Transverse colon (tissue), 4 donors: ENCODE measurements at regions not wholly inside any gene's neighbourhood (a gene's known extent, or its start where the extent isn't known, plus 50 kb on each side); places are given as distances from the start of the nearest gene placed in this dataset.
"Not testable (repeated sequence)": the region's sequence is repeated elsewhere in the genome, so short reads cannot be mapped to it uniquely, and the experiment has no call there.

Source experiments
- DNase-seq: peaks from one replicate; pipeline ENCODE4 v3.0.0-alpha.2; 2019
- H3K27ac ChIP-seq, 4 donors: fragments of 200-600 bp; sonication (generic); 2 replicates each; pipeline ENCODE4 v1.5.1; 2016 to 2018; ENCODE audit warnings: inconsistent platforms in 4 of 4
- H3K27me3 ChIP-seq: fragments of 200-600 bp; sonication (generic); 2 replicates; pipeline ENCODE4 v1.5.1; 2017; ENCODE audit warnings: inconsistent platforms
- H3K36me3 ChIP-seq, 4 donors: fragments of 200-600 bp; sonication (generic); 2 replicates each; pipeline ENCODE4 v1.5.1; 2017 to 2019; ENCODE audit warnings: inconsistent platforms in 4 of 4
- H3K4me1 ChIP-seq, 4 donors: fragments of 200-600 bp; sonication (generic); 2 replicates each; pipeline ENCODE4 v1.5.1; 2017 to 2020; ENCODE audit warnings: inconsistent platforms in 4 of 4
- H3K4me3 ChIP-seq, 4 donors: fragments of 200-600 bp; sonication (generic); 1 replicate in 1 of 4; 2 replicates in 3 of 4; pipeline versions ENCODE4 v1.5.1 to v1.6.1; 2017 to 2019; ENCODE audit warnings: inconsistent platforms in 4 of 4
- H3K9me3 ChIP-seq, 2 donors: fragments of 200-600 bp; sonication (generic); 2 replicates each; pipeline ENCODE4 v1.5.1; 2017 to 2019; ENCODE audit warnings: inconsistent platforms in 2 of 2
- EP300 ChIP-seq: sonication (generic); formaldehyde crosslinking; IDR thresholded peaks from one replicate; pipeline ENCODE4 v1.6.1; 2017; ENCODE audit warnings: antibody characterized with exemption, low read depth
- POLR2A ChIP-seq: fragments of 450-650 bp; IDR thresholded peaks from one replicate; pipeline ENCODE4 v1.6.1; 2016; ENCODE audit warnings: antibody characterized with exemption, mild to moderate bottlenecking, moderate library complexity
- POLR2AphosphoS5 ChIP-seq, 3 donors: sonication (generic); formaldehyde crosslinking; IDR thresholded peaks; one replicate each; pipeline ENCODE4 v1.6.1; 2016; ENCODE audit warnings: antibody characterized with exemption in 3 of 3
- WGBS, 2 donors: methylation state at CpG; one replicate each; pipeline ENCODE4 v1.1.5; 2018; ENCODE audit warnings: low coverage in 1 of 2; 5-methylcytosine and 5-hydroxymethylcytosine counted together
- in situ Hi-C, 4 donors: fragments of 200-750 bp; cut with MboI; loops; one replicate each; pipeline versions ENCODE4 v1.15.0 to v1.15.1; 2017; ENCODE audit warnings: low sequenced_read_pairs in 3 of 4, low pct_ligation_motif_present in 1 of 4, low pct_unique_long_range_greater_than_20kb in 1 of 4
- intact Hi-C: fragments of 100-400 bp; cut with DNase I; formaldehyde crosslinking; loops from one replicate; pipeline ENCODE4 v1.15.1; 2023; ENCODE audit warnings: low total_unique reads
- TF ChIP-seq, protein P1 (sequence below), 5 experiments: fragments of 200-600 bp in 3 of 5; fragments of 450-650 bp in 2 of 5; sonication (generic) in 3 of 5; IDR thresholded peaks; 1 replicate in 2 of 5; 2 replicates in 3 of 5; pipeline ENCODE4 v1.5.1; 2016 to 2017; ENCODE audit warnings: antibody characterized with exemption in 5 of 5, inconsistent platforms in 3 of 5, mild to moderate bottlenecking in 2 of 5, moderate library complexity in 1 of 5

DNA sequence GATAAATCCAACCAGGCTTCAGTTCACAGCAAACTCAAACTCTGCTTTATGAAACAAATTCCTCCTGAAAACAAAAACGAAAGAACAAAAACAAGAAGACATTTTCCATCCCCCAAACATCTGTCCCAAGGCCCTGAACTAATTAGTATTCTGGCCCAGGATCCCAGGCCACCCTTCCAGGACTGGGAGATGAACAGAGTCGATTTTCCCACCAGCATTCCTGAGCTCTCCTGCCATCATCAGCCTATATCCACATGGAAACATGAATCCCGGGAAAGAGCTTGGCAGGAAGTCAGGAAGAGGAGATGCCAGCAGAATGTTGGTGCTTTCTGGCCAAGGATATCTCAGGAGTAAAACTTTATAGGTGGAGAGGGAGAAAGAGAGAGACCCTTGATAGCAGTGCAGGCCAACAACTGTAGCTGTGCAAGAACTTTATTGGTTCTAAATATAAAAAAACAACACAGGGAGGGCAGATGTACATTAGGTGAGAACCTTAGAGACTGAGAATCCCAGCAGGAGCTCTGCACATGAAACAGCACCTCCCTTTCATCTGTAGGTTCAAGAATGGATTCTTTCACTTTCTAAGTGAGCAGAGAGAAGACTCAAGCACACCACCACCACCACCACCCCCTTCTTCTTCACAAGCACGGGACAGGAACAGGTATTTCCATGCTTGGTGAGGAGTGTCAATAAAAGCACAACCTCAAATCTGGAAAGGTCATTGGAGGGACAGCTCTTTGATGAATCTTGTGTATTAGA, 190.7 kb upstream of the TAS2R1 start:
- H3K27me3 ChIP-seq: no peaks in the 10 kb centered on the region
- no peaks in the 10 kb centered on the region for H3K9me3 ChIP-seq
- H3K36me3 ChIP-seq: no peaks in the 10 kb centered on the region
- DNase-seq: no peak
- H3K27ac ChIP-seq: no peak overlapping the region
- WGBS, 2 donors: 35 to 60% methylated on average over 1 to 4 of the region's 4 CpGs
- H3K4me3 ChIP-seq: no peak overlapping the region
- H3K4me1 ChIP-seq: no peaks in the 10 kb centered on the region
- in situ Hi-C loops (no loop called here), intact Hi-C loops (no loop called here)
- no peak for TF ChIP-seq POLR2A
- TF ChIP-seq POLR2AphosphoS5 (IDR thresholded peaks at IDR 0.05): no peak

DNA sequence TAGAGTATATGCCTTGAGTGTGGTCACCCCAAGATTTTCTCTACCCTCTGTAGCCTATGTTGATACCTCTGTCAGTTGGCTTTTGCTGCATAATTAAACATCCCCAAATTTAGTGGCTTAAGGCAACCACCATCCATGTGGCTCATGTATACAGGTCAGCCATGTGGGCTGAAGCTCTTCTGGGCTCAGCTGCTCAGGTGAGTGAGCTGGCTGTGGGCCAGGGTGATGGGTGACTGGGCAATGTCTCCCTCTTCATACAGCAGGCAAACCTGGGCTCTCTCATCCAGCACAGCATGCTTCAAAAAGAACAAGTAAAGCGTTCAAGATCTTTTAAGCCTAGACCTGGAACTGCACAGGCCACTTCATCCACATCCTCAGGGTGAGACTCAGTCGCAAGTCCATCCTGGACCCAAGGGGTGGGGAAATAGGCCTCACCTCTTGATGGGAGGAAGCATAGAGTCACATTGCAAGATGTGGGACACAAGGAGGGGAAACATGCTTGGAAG, 188.2 kb upstream of the TAS2R1 start:
- H3K9me3 ChIP-seq: no peaks in the 10 kb centered on the region
- in situ Hi-C loops: no loop called here
- whole genome bisulfite sequencing, 2 donors: 97% methylated on average over 2 of the region's 2 CpGs; no CpG with 5 or more reads in 1 of the 2 donors
- H3K4me1 ChIP-seq: no peaks in the 10 kb centered on the region
- intact Hi-C loops: no loop called here
- no peaks in the 10 kb centered on the region for H3K36me3 ChIP-seq
- TF ChIP-seq EP300 (no peak), POLR2AphosphoS5 (IDR thresholded peaks at IDR 0.05) (no peak), POLR2A (no peak)
- TF ChIP-seq, protein P1, sequence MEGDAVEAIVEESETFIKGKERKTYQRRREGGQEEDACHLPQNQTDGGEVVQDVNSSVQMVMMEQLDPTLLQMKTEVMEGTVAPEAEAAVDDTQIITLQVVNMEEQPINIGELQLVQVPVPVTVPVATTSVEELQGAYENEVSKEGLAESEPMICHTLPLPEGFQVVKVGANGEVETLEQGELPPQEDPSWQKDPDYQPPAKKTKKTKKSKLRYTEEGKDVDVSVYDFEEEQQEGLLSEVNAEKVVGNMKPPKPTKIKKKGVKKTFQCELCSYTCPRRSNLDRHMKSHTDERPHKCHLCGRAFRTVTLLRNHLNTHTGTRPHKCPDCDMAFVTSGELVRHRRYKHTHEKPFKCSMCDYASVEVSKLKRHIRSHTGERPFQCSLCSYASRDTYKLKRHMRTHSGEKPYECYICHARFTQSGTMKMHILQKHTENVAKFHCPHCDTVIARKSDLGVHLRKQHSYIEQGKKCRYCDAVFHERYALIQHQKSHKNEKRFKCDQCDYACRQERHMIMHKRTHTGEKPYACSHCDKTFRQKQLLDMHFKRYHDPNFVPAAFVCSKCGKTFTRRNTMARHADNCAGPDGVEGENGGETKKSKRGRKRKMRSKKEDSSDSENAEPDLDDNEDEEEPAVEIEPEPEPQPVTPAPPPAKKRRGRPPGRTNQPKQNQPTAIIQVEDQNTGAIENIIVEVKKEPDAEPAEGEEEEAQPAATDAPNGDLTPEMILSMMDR (IDR thresholded peaks at IDR 0.05): no peak
- no peaks in the 10 kb centered on the region for H3K27me3 ChIP-seq
- no peak overlapping the region for H3K27ac ChIP-seq
- no peak overlapping the region for H3K4me3 ChIP-seq
- no peak for DNase-seq

DNA sequence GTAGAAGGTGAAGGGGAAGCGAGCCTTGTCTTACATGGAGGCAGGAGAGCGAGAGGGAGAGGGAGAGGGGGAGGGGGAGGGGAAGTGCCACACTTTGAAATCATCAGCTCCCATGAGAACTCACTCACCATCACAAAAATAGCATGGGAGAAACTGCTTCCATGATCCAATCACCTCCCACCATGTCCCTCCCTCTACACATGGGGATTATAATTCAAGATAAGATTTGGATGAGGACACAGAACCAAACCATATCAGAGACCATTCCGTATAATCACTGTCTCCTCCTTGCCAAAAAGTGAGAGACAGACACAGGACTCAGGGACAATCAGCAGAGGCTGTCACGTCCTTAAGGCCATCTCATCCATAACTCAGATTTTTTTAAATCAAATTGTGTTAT, 187.7 kb upstream of the TAS2R1 start:
- no peak for TF ChIP-seq EP300
- TF ChIP-seq POLR2A: no peak
- TF ChIP-seq, protein P1 (IDR thresholded peaks at IDR 0.05): no peak
- no peak for TF ChIP-seq POLR2AphosphoS5 (IDR thresholded peaks at IDR 0.05)
- DNase-seq: no peak
- no peaks in the 10 kb centered on the region for H3K36me3 ChIP-seq
- intact Hi-C loops (no loop called here), in situ Hi-C loops (no loop called here)
- no peaks in the 10 kb centered on the region for H3K9me3 ChIP-seq
- H3K4me3 ChIP-seq: no peak overlapping the region
- H3K27ac ChIP-seq: no peak overlapping the region
- H3K27me3 ChIP-seq: no peaks in the 10 kb centered on the region
- WGBS, 2 donors: 64 to 82% methylated on average over 3 to 4 of the region's 4 CpGs
- H3K4me1 ChIP-seq: no peaks in the 10 kb centered on the region

DNA sequence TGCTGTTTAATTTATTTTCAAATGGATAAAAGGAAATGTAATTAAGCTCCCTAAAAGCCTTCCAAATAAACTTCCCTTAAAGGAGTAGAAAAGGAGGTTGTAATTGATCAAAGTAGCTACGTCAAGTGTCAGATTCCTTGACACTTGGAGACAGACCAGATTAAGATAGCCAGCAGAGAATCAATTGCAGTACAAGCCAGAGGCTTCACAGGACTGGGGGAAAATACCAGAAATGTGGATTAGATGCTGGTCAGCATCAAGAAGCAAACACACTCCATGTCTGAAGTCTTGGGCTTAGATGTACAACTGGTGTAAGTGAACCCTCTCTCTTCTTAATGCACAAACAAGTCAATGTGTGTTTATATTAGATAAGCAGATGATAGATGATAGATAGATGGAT, 184.9 kb upstream of the TAS2R1 start:
- no peak for DNase-seq
- no peaks in the 10 kb centered on the region for H3K4me1 ChIP-seq
- intact Hi-C loops (no loop called here), in situ Hi-C loops (no loop called here)
- 61% methylated on average over 1 of the region's 1 CpG; no CpG with 5 or more reads in 1 of the 2 donors for WGBS, 2 donors
- H3K36me3 ChIP-seq: no peaks in the 10 kb centered on the region
- H3K27ac ChIP-seq: no peak overlapping the region
- no peaks in the 10 kb centered on the region for H3K9me3 ChIP-seq
- H3K4me3 ChIP-seq: no peak overlapping the region
- no peak for TF ChIP-seq EP300
- TF ChIP-seq POLR2AphosphoS5 (IDR thresholded peaks at IDR 0.05): no peak
- H3K27me3 ChIP-seq: no peaks in the 10 kb centered on the region

DNA sequence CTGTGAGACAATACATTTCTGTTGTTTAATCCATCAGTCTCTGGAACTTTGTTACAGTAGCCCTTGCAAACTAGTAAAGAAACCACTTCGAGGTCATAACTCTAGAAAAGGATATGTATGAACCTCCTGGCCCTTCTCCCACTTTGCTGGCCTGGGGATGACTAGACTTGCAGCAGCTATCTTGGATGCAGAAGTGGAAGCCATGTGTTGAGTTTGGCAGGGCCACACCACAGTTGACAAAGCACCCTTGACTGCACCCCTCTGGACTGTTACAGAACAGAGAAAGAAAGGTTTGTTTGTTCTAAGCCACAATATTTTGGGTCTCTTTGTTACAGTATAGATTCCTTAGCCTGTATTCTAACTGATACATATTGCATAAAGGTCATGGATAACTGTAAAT, 183.2 kb upstream of the TAS2R1 start:
- no peak for DNase-seq
- Histone ChIP-seq H3K36me3 (no peaks in the 10 kb centered on the region), H3K27me3 (no peaks in the 10 kb centered on the region), H3K9me3 (no peaks in the 10 kb centered on the region), H3K27ac (no peak overlapping the region), H3K4me3 (no peak overlapping the region), H3K4me1 (no peaks in the 10 kb centered on the region)
- intact Hi-C loops: no loop called here
- in situ Hi-C loops: no loop called here
- TF ChIP-seq POLR2A (no peak), EP300 (no peak), POLR2AphosphoS5 (IDR thresholded peaks at IDR 0.05) (no peak)
- TF ChIP-seq, protein P1 (IDR thresholded peaks at IDR 0.05): no peak
- WGBS, 2 donors: 77 to 100% methylated on average over 1 of the region's 1 CpG

DNA sequence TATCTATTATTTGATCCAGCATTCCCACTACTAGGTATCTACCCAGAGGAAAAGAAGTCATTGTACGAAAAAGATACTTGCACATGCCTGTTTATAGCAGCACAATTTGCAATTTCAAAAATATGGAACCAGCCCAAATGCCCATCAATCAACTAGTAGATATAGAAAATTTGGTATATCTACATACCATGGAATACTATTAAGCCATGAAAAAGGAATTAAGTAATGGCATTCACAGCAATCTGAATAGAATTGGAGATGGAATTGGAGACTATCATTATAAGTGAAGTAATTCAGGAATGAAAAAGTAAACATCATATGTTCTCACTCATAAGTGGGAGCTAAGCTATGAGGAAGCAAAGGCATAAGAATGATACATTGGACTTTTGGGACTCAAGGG, 177.2 kb upstream of the TAS2R1 start:
- intact Hi-C loops, DNase-seq: not testable (repeated sequence)
- WGBS, 2 donors: 78 to 80% methylated on average over 1 of the region's 1 CpG

More for the DNA sequence above, 177.2 kb upstream of the TAS2R1 start:
- H3K4me1 ChIP-seq, H3K27ac ChIP-seq, H3K4me3 ChIP-seq, H3K27me3 ChIP-seq, in situ Hi-C loops, H3K36me3 ChIP-seq, H3K9me3 ChIP-seq: not testable (repeated sequence)
